ENCODE measurements at regions not wholly inside any gene's neighbourhood (a gene's known extent, or its start where the extent isn't known, plus 50 kb on each side); places are given as distances from the start of the nearest gene placed in this dataset.

- DNase-seq (ENCODE audit: low spot score) = no peak
- no peak for TF ChIP-seq ATF3 (IDR thresholded peaks at IDR 0.05)
- no peak for TF ChIP-seq SP1 (IDR thresholded peaks at IDR 0.05)
- TF ChIP-seq MAX (IDR thresholded peaks at IDR 0.05) = no peak
- TF ChIP-seq, protein P1, sequence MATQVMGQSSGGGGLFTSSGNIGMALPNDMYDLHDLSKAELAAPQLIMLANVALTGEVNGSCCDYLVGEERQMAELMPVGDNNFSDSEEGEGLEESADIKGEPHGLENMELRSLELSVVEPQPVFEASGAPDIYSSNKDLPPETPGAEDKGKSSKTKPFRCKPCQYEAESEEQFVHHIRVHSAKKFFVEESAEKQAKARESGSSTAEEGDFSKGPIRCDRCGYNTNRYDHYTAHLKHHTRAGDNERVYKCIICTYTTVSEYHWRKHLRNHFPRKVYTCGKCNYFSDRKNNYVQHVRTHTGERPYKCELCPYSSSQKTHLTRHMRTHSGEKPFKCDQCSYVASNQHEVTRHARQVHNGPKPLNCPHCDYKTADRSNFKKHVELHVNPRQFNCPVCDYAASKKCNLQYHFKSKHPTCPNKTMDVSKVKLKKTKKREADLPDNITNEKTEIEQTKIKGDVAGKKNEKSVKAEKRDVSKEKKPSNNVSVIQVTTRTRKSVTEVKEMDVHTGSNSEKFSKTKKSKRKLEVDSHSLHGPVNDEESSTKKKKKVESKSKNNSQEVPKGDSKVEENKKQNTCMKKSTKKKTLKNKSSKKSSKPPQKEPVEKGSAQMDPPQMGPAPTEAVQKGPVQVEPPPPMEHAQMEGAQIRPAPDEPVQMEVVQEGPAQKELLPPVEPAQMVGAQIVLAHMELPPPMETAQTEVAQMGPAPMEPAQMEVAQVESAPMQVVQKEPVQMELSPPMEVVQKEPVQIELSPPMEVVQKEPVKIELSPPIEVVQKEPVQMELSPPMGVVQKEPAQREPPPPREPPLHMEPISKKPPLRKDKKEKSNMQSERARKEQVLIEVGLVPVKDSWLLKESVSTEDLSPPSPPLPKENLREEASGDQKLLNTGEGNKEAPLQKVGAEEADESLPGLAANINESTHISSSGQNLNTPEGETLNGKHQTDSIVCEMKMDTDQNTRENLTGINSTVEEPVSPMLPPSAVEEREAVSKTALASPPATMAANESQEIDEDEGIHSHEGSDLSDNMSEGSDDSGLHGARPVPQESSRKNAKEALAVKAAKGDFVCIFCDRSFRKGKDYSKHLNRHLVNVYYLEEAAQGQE (IDR thresholded peaks at IDR 0.05) = no peak
- TF ChIP-seq, protein P2, sequence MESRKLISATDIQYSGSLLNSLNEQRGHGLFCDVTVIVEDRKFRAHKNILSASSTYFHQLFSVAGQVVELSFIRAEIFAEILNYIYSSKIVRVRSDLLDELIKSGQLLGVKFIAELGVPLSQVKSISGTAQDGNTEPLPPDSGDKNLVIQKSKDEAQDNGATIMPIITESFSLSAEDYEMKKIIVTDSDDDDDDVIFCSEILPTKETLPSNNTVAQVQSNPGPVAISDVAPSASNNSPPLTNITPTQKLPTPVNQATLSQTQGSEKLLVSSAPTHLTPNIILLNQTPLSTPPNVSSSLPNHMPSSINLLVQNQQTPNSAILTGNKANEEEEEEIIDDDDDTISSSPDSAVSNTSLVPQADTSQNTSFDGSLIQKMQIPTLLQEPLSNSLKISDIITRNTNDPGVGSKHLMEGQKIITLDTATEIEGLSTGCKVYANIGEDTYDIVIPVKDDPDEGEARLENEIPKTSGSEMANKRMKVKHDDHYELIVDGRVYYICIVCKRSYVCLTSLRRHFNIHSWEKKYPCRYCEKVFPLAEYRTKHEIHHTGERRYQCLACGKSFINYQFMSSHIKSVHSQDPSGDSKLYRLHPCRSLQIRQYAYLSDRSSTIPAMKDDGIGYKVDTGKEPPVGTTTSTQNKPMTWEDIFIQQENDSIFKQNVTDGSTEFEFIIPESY (IDR thresholded peaks at IDR 0.05) = no peak
- TF ChIP-seq EGR1 (IDR thresholded peaks at IDR 0.05; ENCODE audit: low read depth in 2 of 2) = no peak
- no peak for TF ChIP-seq FOXA1 (IDR thresholded peaks at IDR 0.05)
- no peak for TF ChIP-seq RAD21 (IDR thresholded peaks at IDR 0.05)
- TF ChIP-seq TAF1 (conservative IDR thresholded peaks at IDR 0.05) = no peak
- TF ChIP-seq JUND (IDR thresholded peaks at IDR 0.05) = no peak
- no peak for TF ChIP-seq NR2F2 (IDR thresholded peaks at IDR 0.05)
- no peak for TF ChIP-seq HNF4G (IDR thresholded peaks at IDR 0.05)
- TF ChIP-seq, protein P3, sequence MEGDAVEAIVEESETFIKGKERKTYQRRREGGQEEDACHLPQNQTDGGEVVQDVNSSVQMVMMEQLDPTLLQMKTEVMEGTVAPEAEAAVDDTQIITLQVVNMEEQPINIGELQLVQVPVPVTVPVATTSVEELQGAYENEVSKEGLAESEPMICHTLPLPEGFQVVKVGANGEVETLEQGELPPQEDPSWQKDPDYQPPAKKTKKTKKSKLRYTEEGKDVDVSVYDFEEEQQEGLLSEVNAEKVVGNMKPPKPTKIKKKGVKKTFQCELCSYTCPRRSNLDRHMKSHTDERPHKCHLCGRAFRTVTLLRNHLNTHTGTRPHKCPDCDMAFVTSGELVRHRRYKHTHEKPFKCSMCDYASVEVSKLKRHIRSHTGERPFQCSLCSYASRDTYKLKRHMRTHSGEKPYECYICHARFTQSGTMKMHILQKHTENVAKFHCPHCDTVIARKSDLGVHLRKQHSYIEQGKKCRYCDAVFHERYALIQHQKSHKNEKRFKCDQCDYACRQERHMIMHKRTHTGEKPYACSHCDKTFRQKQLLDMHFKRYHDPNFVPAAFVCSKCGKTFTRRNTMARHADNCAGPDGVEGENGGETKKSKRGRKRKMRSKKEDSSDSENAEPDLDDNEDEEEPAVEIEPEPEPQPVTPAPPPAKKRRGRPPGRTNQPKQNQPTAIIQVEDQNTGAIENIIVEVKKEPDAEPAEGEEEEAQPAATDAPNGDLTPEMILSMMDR (IDR thresholded peaks at IDR 0.05; ENCODE audit: low read depth, low read length, missing input control) = no peak
- TF ChIP-seq HNF4A (conservative IDR thresholded peaks at IDR 0.05) = no peak
- TF ChIP-seq YY1 (IDR thresholded peaks at IDR 0.05) = no peak
- TF ChIP-seq GABPA (IDR thresholded peaks at IDR 0.05 in 1 of 2, conservative IDR thresholded peaks at IDR 0.05 in 1 of 2) = no peak
- Histone ChIP-seq H3K9ac (ENCODE audit: low read depth in 1 of 2, low read length in 2 of 2) (no peak overlapping the region), H3K36me3 (ENCODE audit: control insufficient read depth in 4 of 4, insufficient read depth in 3 of 4, low read depth in 1 of 4, low read length in 3 of 4) (no peaks in the 10 kb centered on the region), H3K27me3 (ENCODE audit: control insufficient read depth in 4 of 4, insufficient read depth in 4 of 4, low read length in 3 of 4) (no peaks in the 10 kb centered on the region), H3K4me3 (ENCODE audit: low read depth in 1 of 3, low read length in 3 of 3) (no peak overlapping the region), H3K9me3 (ENCODE audit: control insufficient read depth in 4 of 4, low read length in 3 of 4) (no peaks in the 10 kb centered on the region), H3K4me1 (ENCODE audit: control insufficient read depth in 4 of 4, insufficient read depth in 4 of 4, low read length in 3 of 4) (no peaks in the 10 kb centered on the region), H3K27ac (ENCODE audit: low read depth in 1 of 2, low read length in 2 of 2) (no peak overlapping the region)
- 80% methylated on average over 9 of the region's 9 CpGs for WGBS
Measured at GRCh38 chr3:73284472-73284871, 223.0 kb downstream of the EBLN2 start.

- Histone ChIP-seq H3K4me1 (ENCODE audit: control insufficient read depth in 4 of 4, insufficient read depth in 4 of 4, low read length in 3 of 4) (no peaks in the 10 kb centered on the region), H3K4me3 (ENCODE audit: low read depth in 1 of 3, low read length in 3 of 3) (no peak overlapping the region), H3K27ac (ENCODE audit: low read depth in 1 of 2, low read length in 2 of 2) (no peak overlapping the region), H3K9me3 (ENCODE audit: control insufficient read depth in 4 of 4, low read length in 3 of 4) (no peaks in the 10 kb centered on the region), H3K36me3 (ENCODE audit: control insufficient read depth in 4 of 4, insufficient read depth in 3 of 4, low read depth in 1 of 4, low read length in 3 of 4) (no peaks in the 10 kb centered on the region), H3K27me3 (ENCODE audit: control insufficient read depth in 4 of 4, insufficient read depth in 4 of 4, low read length in 3 of 4) (peaks cover 0 to 3% (median 0%) of the 10 kb centered on the region in 4 donors), H3K9ac (ENCODE audit: low read depth in 1 of 2, low read length in 2 of 2) (no peak overlapping the region)
- WGBS = 61% methylated on average over 7 of the region's 7 CpGs
- no peak for DNase-seq (ENCODE audit: low spot score)
- TF ChIP-seq, protein P1 (IDR thresholded peaks at IDR 0.05) = no peak
- TF ChIP-seq, protein P2 (IDR thresholded peaks at IDR 0.05) = no peak
- TF ChIP-seq EGR1 (IDR thresholded peaks at IDR 0.05; ENCODE audit: low read depth in 2 of 2) = no peak
- no peak for TF ChIP-seq NR2F2 (IDR thresholded peaks at IDR 0.05)
- TF ChIP-seq RXRA (IDR thresholded peaks at IDR 0.05) = no peak
- no peak for TF ChIP-seq RAD21 (IDR thresholded peaks at IDR 0.05)
- no peak for TF ChIP-seq SP1 (IDR thresholded peaks at IDR 0.05)
- no peak for TF ChIP-seq ATF3 (IDR thresholded peaks at IDR 0.05)
- no peak for TF ChIP-seq HNF4G (IDR thresholded peaks at IDR 0.05)
- TF ChIP-seq MAX (IDR thresholded peaks at IDR 0.05) = no peak
Measured at GRCh38 chr3:73291541-73291940, 230.1 kb downstream of the EBLN2 start.

All from liver (tissue), 8 donors.